ENCODE measurements at regions not wholly inside any gene's neighbourhood (a gene's known extent, or its start where the extent isn't known, plus 50 kb on each side); places are given as distances from the start of the nearest gene placed in this dataset.

GRCh38 chr6:170176898-170177771, 113.7 kb downstream of the DLL1 start:
- DNase-seq = no peak

- DNase-seq = no peak
These were observed 114.6 kb downstream of the DLL1 start for GRCh38 chr6:170176136-170176897.

GRCh38 chr6:170175644-170176135, 115.2 kb downstream of the DLL1 start:
- DNase-seq = no peak

GRCh38 chr6:170174771-170175643, 115.9 kb downstream of the DLL1 start:
- no peak for DNase-seq

GRCh38 chr6:170174124-170174770, 116.6 kb downstream of the DLL1 start:
- DNase-seq = no peak

- DNase-seq = no peak
These were observed 117.5 kb downstream of the DLL1 start for GRCh38 chr6:170173335-170173881.

- DNase-seq = no peak
These were observed 118.0 kb downstream of the DLL1 start for GRCh38 chr6:170172825-170173256.

- DNase-seq = no peak
These were observed 118.5 kb downstream of the DLL1 start for GRCh38 chr6:170172392-170172791.

- DNase-seq = no peak
These were observed 123.2 kb downstream of the DLL1 start for GRCh38 chr6:170167657-170168159.

GRCh38 chr6:170166511-170167122, 124.3 kb downstream of the DLL1 start:
- no peak for DNase-seq

- no peak for DNase-seq
These were observed 125.3 kb downstream of the DLL1 start for GRCh38 chr6:170165471-170166117.

GRCh38 chr6:170165085-170165470, 125.8 kb downstream of the DLL1 start:
- no peak for DNase-seq

GRCh38 chr6:170164271-170164900, 126.5 kb downstream of the DLL1 start:
- DNase-seq = no peak

- DNase-seq = no peak
These were observed 127.3 kb downstream of the DLL1 start for GRCh38 chr6:170163405-170164170.

GRCh38 chr6:170162775-170163404, 128.0 kb downstream of the DLL1 start:
- DNase-seq = no peak

GRCh38 chr6:170162011-170162774, 128.7 kb downstream of the DLL1 start:
- DNase-seq = no peak
